ENCODE measurements at regions not wholly inside any gene's neighbourhood (a gene's known extent, or its start where the extent isn't known, plus 50 kb on each side); places are given as distances from the start of the nearest gene placed in this dataset.

DNA sequence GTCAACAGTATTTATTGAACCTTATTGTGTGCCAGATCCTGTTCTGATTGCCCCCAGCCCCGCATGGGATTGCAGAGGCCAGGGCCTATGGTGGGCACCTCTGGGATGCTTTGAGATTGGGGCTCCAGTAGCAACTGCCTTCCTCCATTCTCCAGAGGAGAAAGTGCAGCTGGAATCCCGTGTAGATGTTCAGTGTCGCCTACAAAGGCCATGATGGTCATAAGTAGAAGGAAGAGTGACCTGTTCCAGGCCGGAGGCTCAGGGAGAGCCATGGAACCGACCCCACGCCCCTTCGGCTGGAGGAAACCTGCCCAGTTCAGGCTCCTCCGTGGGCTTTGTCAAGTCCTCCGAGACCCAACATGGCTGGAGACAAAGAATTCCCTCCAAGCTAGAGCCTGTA lies 287.5 kb downstream of the FBXW7 start:
- no peak for TF ChIP-seq POLR2A (IDR thresholded peaks at IDR 0.05; ENCODE audit: extremely low read depth, insufficient read length)
- TF ChIP-seq, protein P1, sequence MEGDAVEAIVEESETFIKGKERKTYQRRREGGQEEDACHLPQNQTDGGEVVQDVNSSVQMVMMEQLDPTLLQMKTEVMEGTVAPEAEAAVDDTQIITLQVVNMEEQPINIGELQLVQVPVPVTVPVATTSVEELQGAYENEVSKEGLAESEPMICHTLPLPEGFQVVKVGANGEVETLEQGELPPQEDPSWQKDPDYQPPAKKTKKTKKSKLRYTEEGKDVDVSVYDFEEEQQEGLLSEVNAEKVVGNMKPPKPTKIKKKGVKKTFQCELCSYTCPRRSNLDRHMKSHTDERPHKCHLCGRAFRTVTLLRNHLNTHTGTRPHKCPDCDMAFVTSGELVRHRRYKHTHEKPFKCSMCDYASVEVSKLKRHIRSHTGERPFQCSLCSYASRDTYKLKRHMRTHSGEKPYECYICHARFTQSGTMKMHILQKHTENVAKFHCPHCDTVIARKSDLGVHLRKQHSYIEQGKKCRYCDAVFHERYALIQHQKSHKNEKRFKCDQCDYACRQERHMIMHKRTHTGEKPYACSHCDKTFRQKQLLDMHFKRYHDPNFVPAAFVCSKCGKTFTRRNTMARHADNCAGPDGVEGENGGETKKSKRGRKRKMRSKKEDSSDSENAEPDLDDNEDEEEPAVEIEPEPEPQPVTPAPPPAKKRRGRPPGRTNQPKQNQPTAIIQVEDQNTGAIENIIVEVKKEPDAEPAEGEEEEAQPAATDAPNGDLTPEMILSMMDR (IDR thresholded peaks at IDR 0.05; ENCODE audit: low read depth, low read length), result no peak

All from NB4 (cell line).